ENCODE measurements at regions not wholly inside any gene's neighbourhood (a gene's known extent, or its start where the extent isn't known, plus 50 kb on each side); places are given as distances from the start of the nearest gene placed in this dataset.
"Not testable (repeated sequence)": the region's sequence is repeated elsewhere in the genome, so short reads cannot be mapped to it uniquely, and the experiment has no call there.

GRCh38 chr5:82593481-82593880, 315.3 kb upstream of the RPS23 start:
- Mint-ChIP-seq H3K9me3 (peaks cover 7% of the 10 kb centered on the region), H3K4me3 (no peak overlapping the region), H3K36me3 (peaks cover 1% of the 10 kb centered on the region), H3K4me1 (no peaks in the 10 kb centered on the region), H3K27ac (no peak overlapping the region), H3K27me3 (peaks cover 28% of the 10 kb centered on the region)
- DNase-seq = no peak

- peaks cover 1% of the 10 kb centered on the region for H3K36me3 Mint-ChIP-seq
- no peak for DNase-seq
Observed at GRCh38 chr5:82591021-82591515, 312.9 kb upstream of the RPS23 start.

DNA sequence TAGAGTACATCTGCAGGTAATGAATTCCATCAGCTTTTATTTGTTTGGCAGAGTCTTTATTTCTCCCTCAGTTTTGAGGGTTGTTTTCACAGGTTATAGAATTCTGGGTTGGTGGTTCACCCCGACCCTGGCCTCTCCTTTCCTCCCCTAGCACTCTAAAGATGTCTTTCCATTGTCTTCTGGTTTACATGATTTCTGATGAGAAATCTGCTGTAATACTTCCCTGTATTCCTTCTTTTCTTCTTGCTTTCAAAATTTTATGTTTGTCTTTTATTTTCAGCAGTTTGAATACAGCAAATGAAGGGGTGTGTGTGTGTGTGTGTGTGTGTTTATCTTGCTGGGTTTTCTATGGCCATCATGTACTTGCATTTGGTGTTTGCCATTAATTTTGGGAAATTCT, 312.0 kb upstream of the RPS23 start:
- peaks cover 1% of the 10 kb centered on the region for H3K36me3 Mint-ChIP-seq
- peaks cover 7% of the 10 kb centered on the region for H3K9me3 Mint-ChIP-seq
- no peak overlapping the region for H3K27ac Mint-ChIP-seq
- no peaks in the 10 kb centered on the region for H3K4me1 Mint-ChIP-seq
- H3K27me3 Mint-ChIP-seq = peaks cover 24% of the 10 kb centered on the region
- H3K4me3 Mint-ChIP-seq = no peak overlapping the region
- no peak for DNase-seq

More at GRCh38 chr5:82591021-82591515, 312.9 kb upstream of the RPS23 start:
- Mint-ChIP-seq H3K9me3 (peaks cover 7% of the 10 kb centered on the region), H3K27ac (no peak overlapping the region), H3K27me3 (peaks cover 28% of the 10 kb centered on the region), H3K4me3 (no peak overlapping the region), H3K4me1 (no peaks in the 10 kb centered on the region)

- H3K9me3 Mint-ChIP-seq = peaks cover 21% of the 10 kb centered on the region
- H3K4me1 Mint-ChIP-seq = no peaks in the 10 kb centered on the region
Observed at GRCh38 chr5:82586661-82587310, 308.6 kb upstream of the RPS23 start.

DNA sequence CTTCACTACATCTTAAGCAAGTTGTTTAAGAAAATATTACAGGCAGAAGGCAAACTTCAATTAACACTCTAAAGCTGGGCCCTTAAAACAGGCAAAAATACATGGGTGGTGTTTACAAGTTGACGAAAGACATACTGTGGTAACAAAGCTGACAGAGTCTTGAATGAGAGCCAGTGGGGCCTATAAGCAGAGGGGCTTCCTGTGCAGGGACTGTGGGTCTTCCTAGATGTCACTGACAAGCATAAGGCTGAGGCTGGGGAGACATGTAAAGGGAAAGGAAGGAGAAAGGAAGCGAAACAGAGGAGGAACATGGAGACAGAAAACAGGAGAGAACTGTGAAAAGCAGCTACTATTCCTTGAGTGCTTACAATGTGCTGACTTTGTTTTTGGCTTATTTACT, 308.0 kb upstream of the RPS23 start:
- peaks cover 1% of the 10 kb centered on the region for H3K36me3 Mint-ChIP-seq
- H3K27me3 Mint-ChIP-seq = peaks cover 9% of the 10 kb centered on the region

More at GRCh38 chr5:82586661-82587310, 308.6 kb upstream of the RPS23 start:
- Mint-ChIP-seq H3K27me3 (peaks cover 15% of the 10 kb centered on the region), H3K27ac (no peak overlapping the region), H3K36me3 (peaks cover 1% of the 10 kb centered on the region), H3K4me3 (no peak overlapping the region)
- no peak for DNase-seq

GRCh38 chr5:82584631-82585030, 306.5 kb upstream of the RPS23 start:
- no peak for DNase-seq
- Mint-ChIP-seq H3K36me3 (no peaks in the 10 kb centered on the region), H3K4me3 (no peak overlapping the region), H3K9me3 (peaks cover 14% of the 10 kb centered on the region), H3K4me1 (no peaks in the 10 kb centered on the region), H3K27me3 (no peaks in the 10 kb centered on the region), H3K27ac (no peak overlapping the region)

More for the DNA sequence above, 308.0 kb upstream of the RPS23 start:
- Mint-ChIP-seq H3K9me3 (peaks cover 21% of the 10 kb centered on the region), H3K4me3 (no peak overlapping the region), H3K27ac (no peak overlapping the region), H3K4me1 (no peaks in the 10 kb centered on the region)
- no peak for DNase-seq

DNA sequence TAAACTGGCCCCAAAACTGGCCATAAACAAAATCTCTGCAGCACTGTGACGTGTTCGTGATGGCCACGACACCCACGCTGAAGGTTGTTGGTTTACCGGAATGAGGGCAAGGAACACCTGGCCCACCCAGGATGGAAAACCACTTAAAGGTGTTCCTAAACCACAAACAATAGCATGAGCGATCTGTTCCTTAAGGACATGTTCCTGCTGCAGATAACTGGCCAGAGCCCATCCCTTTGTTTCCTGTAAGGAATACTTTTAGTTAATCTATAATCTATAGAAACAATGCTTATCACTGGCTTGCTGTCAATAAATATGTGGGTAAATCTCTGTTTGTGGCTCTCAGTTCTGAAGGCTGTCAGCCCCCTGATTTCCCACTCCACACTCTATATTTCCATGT, 305.2 kb upstream of the RPS23 start:
- not testable (repeated sequence) for H3K4me1 Mint-ChIP-seq, H3K36me3 Mint-ChIP-seq, DNase-seq, H3K27ac Mint-ChIP-seq, H3K27me3 Mint-ChIP-seq, H3K4me3 Mint-ChIP-seq
- H3K9me3 Mint-ChIP-seq = peaks cover 14% of the 10 kb centered on the region

DNA sequence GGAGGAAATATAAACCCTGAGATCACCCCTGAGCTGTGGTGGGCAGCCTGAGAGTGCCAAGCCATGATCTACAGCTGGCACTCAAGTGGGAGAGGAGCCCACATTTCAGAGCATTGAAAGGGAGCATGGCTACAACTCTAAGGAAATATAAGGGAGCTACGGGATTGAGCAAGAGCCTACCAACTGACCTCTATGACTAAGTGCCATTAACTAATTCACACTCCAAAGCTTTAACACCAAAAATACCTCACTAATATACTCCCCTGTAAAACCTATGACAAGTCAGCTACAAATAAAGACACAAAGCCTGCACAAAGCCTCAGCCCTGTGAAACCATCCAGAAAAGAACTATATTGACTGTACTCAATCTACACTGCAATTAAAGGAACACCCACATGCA, 286.8 kb upstream of the RPS23 start:
- no peaks in the 10 kb centered on the region for H3K36me3 Mint-ChIP-seq
- no peaks in the 10 kb centered on the region for H3K9me3 Mint-ChIP-seq
- H3K4me3 Mint-ChIP-seq = no peak overlapping the region
- H3K27ac Mint-ChIP-seq = no peak overlapping the region
- H3K4me1 Mint-ChIP-seq = no peaks in the 10 kb centered on the region
- peaks cover 6% of the 10 kb centered on the region for H3K27me3 Mint-ChIP-seq
- DNase-seq = no peak

DNA sequence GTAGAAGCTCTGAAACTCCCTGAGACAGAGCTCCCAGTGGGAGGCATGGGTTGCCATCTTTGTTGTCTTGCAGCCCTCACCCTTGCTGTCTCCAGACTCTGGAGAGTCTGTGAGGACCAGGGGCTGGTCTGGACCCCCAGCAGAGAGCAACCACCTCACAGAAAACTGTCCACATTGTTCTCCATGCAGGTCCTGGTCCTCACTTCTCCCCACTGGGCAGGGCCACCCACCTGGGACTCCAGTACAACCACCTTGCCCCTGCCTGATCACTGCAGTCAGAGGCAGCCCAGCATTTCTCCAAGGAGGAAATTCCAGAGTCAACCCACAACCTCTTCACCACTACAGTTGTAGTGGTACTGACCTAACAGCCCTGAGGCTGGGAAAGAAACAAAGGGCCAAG, 285.6 kb upstream of the RPS23 start:
- H3K27ac Mint-ChIP-seq = no peak overlapping the region
- peaks cover 6% of the 10 kb centered on the region for H3K27me3 Mint-ChIP-seq
- no peaks in the 10 kb centered on the region for H3K36me3 Mint-ChIP-seq
- no peak for DNase-seq
- H3K4me3 Mint-ChIP-seq = no peak overlapping the region
- no peaks in the 10 kb centered on the region for H3K9me3 Mint-ChIP-seq
- no peaks in the 10 kb centered on the region for H3K4me1 Mint-ChIP-seq

GRCh38 chr5:82562696-82563240, 284.6 kb upstream of the RPS23 start:
- Mint-ChIP-seq H3K4me1 (no peaks in the 10 kb centered on the region), H3K27ac (no peak overlapping the region), H3K36me3 (no peaks in the 10 kb centered on the region)

GRCh38 chr5:82561797-82562196, 283.6 kb upstream of the RPS23 start:
- H3K36me3 Mint-ChIP-seq = no peaks in the 10 kb centered on the region
- no peak for DNase-seq
- no peaks in the 10 kb centered on the region for H3K4me1 Mint-ChIP-seq
- no peak overlapping the region for H3K4me3 Mint-ChIP-seq
- H3K27ac Mint-ChIP-seq = no peak overlapping the region
- peaks cover 9% of the 10 kb centered on the region for H3K9me3 Mint-ChIP-seq
- peaks cover 4% of the 10 kb centered on the region for H3K27me3 Mint-ChIP-seq

More at GRCh38 chr5:82562696-82563240, 284.6 kb upstream of the RPS23 start:
- no peak overlapping the region for H3K4me3 Mint-ChIP-seq
- H3K9me3 Mint-ChIP-seq = peaks cover 3% of the 10 kb centered on the region
- peaks cover 9% of the 10 kb centered on the region for H3K27me3 Mint-ChIP-seq
- no peak for DNase-seq

DNA sequence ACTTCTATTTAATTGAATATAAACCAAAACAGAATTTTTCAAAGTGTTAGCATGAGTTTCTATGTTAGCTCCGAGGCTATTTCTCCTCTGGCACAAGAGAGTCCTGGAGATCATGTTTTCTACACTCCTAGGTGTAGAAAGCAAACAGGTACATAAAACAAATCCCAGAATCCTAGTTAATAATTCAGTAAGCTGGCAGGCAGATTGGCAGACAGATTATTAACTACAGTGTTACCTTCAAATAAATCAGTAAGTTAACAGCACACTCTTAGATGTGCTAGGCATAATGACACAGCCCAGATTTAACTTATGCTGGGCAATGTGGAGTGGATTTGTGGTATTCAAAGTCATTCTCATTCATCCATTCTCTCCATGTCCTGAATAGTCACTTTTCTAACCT, 282.8 kb upstream of the RPS23 start:
- Mint-ChIP-seq H3K36me3 (no peaks in the 10 kb centered on the region), H3K4me1 (no peaks in the 10 kb centered on the region), H3K27me3 (peaks cover 4% of the 10 kb centered on the region), H3K9me3 (peaks cover 9% of the 10 kb centered on the region), H3K4me3 (no peak overlapping the region), H3K27ac (no peak overlapping the region)
- no peak for DNase-seq

DNA sequence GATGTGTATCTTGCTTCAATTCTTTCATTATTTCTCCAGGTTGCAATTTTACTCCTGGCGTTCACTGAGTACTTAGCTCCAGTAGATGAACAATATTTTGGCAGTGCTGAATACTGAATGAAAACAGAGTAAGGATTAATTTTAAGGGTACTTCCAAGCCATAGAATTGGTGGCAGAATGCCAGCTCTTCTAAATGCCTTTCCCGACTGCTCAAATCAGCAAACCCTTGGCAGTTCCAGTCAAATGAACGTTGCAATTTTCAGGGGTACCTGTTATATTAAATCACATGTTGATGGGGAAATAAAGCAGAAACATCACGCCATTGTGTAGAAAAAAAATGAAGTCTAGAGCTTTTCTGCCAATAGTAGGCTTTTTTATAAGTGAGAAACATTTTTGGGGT, 282.4 kb upstream of the RPS23 start:
- peaks cover 9% of the 10 kb centered on the region for H3K9me3 Mint-ChIP-seq
- no peaks in the 10 kb centered on the region for H3K4me1 Mint-ChIP-seq
- DNase-seq = no peak
- no peaks in the 10 kb centered on the region for H3K36me3 Mint-ChIP-seq
- H3K4me3 Mint-ChIP-seq = no peak overlapping the region
- no peak overlapping the region for H3K27ac Mint-ChIP-seq
- peaks cover 4% of the 10 kb centered on the region for H3K27me3 Mint-ChIP-seq

DNA sequence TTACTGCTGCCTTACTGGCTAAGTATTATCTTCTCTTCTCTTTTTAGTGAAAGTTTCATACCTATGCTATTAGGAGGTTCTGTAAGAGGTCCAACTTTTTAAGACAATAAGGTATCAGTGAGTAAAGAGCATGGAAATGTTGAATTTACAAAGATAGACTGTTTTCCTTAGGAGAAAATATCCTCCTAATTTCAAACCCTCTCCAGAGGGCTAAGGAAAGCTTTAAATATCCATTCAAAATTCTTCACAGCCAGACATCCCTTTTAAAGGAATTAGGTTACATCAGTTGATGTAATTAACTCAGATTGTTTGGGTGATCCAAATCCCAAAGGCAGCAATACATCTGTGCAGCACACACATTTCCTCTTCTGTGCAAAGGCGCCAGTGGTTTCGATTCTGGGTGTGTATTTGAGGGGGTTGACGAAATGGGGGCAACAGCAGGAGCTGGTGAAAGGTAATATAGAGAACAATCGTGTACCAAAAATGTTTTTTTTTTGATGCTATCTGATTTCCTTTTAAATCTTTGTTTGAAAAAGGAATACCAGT, 273.8 kb upstream of the RPS23 start:
- no peak overlapping the region for H3K4me3 Mint-ChIP-seq
- H3K27me3 Mint-ChIP-seq = peaks cover 7% of the 10 kb centered on the region
- no peaks in the 10 kb centered on the region for H3K4me1 Mint-ChIP-seq
- DNase-seq = no peak
- no peak overlapping the region for H3K27ac Mint-ChIP-seq
- H3K36me3 Mint-ChIP-seq = no peaks in the 10 kb centered on the region
- no peaks in the 10 kb centered on the region for H3K9me3 Mint-ChIP-seq

GRCh38 chr5:82551192-82551591, 273.0 kb upstream of the RPS23 start:
- no peak overlapping the region for H3K27ac Mint-ChIP-seq
- H3K36me3 Mint-ChIP-seq = no peaks in the 10 kb centered on the region
- DNase-seq = no peak
- H3K4me3 Mint-ChIP-seq = no peak overlapping the region
- H3K4me1 Mint-ChIP-seq = no peaks in the 10 kb centered on the region
- H3K9me3 Mint-ChIP-seq = no peaks in the 10 kb centered on the region
- peaks cover 11% of the 10 kb centered on the region for H3K27me3 Mint-ChIP-seq

DNA sequence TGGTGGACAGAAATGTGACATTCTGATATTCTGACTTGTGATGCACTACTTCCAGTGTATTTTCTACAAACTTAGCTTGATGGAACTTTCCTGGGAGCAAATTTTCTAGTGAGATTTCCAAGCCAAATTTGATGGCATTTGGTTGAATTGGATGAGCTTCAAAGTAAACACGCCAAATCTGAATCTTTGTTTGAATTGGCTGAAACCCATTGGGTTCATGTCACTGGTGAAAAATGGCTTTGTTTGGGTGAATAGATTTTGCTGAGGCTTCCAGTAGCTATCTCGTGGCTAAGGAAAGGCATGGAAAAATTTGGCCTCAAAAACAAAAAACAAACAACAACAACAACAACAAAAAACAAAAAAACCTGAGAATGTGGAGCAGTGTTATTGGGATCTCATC, 271.1 kb upstream of the RPS23 start:
- no peak overlapping the region for H3K27ac Mint-ChIP-seq
- H3K9me3 Mint-ChIP-seq = no peaks in the 10 kb centered on the region
- H3K4me1 Mint-ChIP-seq = no peaks in the 10 kb centered on the region
- peaks cover 14% of the 10 kb centered on the region for H3K27me3 Mint-ChIP-seq
- no peak for DNase-seq
- no peak overlapping the region for H3K4me3 Mint-ChIP-seq
- no peaks in the 10 kb centered on the region for H3K36me3 Mint-ChIP-seq
